HG03571 (cell line): ENCODE measurements at regions not wholly inside any gene's neighbourhood (a gene's known extent, or its start where the extent isn't known, plus 50 kb on each side); places are given as distances from the start of the nearest gene placed in this dataset.
"Not testable (repeated sequence)": the region's sequence is repeated elsewhere in the genome, so short reads cannot be mapped to it uniquely, and the experiment has no call there.

ENCODE experiments used
- ATAC-seq: cut with Tn5 transposase; IDR thresholded peaks from one replicate; pipeline ENCODE4 v1.9.1; 2021; ENCODE audit not compliant: unreplicated experiment

DNA sequence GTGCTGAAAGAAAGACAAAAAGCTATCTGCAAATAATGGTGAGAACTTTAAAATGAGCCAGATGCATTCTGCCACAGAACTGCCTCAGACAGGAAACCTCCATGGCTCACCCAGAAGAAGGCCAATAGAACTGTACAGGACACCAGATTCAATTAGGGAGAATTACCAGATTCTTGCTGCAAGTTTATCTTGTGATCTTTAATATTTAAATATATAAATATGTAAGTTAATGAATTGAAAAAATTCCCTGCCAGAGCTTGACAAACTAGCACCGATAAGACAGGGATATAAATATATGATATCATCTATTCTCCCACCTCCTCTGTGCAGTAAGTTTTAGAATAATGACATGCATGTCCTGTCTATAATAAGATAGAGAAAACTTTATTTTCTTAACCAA is 252.8 kb downstream of the PLK2 start:
- ATAC-seq = no peak

DNA sequence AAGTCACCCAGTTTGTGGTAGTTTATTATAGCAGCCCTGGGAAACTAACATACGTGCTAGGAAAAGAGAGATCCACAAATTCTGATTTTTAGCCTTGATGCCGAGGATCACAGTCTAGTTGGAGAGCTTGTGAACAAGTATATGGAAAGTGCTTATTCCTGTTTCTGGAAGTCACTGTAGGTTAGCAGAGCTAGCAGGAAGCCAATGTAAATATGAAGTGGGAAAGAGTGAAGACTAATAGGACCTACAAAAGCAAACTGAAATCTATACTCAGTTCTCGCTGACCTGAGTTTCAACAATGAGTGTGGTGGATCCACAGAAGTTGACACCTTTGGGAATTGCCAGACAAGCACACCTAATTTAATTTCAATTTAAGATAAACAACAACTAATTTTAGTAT is 254.9 kb downstream of the PLK2 start:
- ATAC-seq = no peak

DNA sequence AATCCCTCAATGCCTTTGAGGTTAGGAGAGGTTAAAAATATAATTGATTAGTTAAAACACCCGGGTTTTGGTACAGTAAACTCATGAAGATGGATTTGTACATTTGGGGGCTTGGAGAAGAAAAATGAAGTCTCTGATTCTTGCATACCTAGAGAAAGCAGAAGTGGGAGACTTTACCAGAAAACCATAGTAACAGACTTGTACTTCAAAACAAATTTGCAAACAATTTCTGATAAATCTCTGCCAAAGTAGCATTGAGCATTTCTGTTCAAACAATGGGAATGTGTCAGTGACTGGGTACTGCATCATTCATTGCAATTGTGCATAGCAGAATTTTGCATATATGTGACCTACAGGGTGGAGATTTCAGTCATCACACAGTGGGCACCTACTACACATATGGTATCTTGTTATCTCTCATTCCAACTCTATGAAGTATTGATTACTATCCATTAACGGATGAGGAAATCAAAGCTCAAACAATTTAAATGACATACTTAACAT is 256.9 kb downstream of the PLK2 start:
- ATAC-seq = no peak

DNA sequence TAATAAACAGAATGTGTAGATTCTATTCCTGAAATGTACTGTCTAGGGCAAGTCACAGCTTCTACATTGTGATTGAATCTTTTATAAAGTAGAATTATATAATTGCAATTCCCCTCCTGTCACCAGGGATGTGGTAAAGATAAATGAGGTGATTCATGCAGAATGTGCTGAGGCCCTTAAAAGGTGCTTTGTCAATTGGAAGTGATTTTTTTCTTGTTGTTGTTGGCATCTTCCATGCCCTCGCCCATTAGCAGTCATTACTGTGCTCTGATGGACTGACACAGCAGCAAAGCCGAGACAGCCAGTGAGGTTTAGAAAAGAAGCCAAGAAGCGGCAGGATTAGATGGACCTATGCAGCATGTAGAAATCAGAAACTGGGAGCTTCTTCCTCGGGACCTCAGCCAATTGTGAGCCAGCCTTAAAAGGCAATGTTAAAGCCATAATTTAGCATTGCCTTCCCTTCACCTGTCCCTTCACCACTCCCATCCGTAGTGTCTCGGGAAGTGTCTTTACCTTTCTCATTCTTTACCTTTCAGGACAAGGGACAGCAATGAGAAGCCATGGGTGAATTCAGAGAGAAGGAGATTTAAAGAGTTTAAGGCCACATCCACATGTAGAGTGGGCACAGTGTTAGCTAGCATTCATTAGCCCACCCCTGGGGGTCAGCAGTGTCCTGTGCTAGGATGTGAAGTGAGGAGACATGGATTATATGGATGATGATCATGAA is 257.8 kb downstream of the PLK2 start:
- no peak for ATAC-seq

DNA sequence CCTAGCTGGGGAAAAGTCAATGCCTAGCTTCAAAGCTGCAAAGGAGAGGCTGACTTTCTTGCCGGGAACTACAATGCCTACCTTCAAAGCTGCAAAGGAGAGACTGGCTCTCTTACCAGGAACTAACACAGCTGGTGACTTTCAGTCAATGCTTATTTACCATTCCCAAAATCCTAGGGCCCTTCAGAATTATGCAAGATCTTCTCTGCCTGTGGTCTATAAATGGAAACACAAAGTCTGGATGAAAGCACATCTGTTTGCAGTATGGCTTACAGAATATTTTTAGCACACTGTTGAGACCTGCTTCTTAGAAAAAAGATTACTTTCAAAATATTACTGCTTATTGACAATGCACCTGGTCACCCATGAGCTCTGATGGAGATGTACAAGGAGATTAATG is 259.4 kb downstream of the PLK2 start:
- no peak for ATAC-seq

DNA sequence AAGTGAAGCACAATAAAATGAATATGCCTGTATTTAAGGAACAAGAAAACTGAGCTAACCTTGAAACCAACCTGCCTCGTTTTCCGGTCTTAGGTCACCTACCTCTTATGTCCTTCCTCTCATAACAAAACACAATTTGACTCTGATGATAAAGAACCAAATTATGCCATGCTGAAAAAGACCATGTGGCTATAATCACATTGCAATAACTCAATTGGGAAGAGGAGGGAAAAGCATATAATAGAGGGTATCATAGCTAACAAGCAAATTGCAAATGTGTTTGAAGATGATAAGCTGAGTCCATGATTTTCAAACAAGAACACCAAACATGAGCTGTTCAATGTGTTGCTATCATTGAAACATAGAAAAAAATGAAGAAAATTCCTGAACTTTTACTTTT is 260.8 kb downstream of the PLK2 start:
- ATAC-seq = no peak

DNA sequence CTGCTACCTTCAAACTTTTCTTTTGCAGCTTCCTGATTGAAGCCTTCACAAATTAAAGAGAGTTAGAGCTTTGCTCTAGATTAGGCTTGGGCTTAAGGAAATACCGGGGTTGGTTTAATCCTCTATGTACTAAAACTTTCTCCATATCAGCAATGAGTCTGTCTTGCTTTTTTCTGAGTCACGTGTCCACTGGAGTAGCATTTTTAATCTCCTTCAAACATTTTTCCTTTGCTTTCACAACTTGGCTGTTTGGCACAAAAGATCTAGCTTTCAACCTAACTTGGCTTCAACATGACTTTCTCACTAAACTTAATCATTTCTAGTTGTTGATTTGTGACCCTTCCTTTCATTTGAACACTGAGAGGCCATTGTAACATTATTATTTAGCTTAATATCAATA is 261.6 kb downstream of the PLK2 start:
- ATAC-seq = no peak

DNA sequence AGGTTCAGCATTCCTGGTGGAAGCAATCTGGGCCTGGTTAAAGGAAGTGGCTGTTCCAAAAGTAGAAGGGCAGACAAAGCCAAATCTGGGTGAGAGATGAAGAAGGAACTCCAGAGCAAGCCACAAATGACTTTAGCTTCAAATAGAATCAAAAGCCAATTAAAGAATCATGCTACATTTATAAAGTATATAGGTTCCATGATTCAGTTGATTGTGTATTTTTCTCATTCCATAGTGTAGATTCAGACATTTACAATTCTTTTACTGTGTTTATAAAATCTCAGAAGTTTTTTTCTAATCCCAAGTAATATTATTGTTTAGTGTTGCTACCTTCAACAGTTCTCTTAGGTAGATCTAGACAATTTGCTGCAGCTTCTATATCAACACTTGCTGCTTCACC is 262.0 kb downstream of the PLK2 start:
- no peak for ATAC-seq

DNA sequence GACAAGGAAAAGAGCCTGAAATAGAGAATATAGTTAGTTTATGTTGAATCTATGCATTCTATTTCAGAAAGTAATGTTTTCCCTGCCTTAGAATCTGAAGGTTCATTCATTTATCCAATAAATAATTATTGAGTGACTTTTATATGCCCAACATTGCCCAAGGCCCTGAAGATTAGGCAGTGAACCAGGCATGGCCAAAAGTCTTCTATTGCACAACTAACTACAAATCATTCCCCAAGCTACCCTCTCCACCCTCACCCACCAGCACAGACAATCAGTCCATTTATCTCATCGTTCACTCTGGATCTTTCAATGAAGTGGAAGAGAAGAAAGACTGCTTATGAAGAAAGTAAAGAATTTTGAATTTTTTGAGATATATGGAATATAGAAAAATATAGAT is 268.4 kb downstream of the PLK2 start:
- ATAC-seq = no peak

DNA sequence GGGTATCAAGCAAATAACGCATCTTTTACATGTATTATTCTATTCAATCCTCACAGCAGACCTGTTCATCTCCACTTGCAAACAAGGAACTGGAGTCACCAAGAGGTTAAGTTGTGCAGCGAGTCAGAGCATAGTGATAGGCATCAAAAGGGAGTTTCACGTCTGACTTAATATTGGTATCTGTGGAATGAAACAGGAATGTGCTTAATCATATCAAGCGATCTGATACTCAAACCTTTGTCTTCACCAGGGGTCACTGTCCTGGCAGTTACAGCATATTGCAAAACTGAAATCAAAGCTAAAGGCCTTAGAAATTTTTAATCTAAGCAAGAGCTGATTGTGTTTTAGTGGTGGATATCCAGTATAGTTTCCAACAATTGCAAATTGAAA is 271.6 kb downstream of the PLK2 start:
- no peak for ATAC-seq

DNA sequence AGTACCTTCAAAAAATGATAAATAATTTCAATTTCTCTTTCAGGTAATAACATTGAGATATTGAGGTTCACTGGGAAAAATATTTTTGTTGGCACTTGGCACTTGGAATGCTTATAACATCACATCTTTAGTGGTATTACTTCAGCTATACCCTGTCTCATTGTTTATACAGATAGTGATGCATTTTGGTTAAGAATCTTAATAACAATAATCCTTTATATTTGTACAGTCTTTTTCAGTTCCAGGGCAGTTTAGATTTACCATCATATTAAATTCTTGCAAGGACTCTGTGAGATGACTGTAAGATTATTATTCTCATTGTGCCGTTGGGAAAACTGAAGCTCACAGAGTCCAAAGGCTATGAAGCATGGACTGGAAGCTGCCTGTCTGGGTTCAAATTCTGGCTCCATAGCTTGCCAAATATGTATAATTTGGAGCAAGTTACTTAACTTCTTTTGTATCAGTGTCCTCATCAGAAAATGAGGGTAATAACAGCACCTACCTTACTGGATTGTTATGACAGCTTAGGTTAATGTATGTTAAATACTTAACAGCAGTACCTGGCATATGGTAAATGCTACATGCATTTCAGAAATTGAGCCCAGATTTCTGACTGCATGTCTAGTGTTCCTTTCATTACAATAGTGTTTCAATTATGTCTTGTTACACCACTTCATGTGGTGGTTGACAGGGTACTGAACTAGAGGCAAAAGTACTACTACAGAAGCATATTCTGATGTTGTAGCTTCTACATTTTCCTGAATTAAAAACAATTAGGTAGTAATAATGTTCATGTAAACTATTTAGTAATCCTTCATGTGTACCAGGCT is 272.2 kb downstream of the PLK2 start:
- no peak for ATAC-seq

DNA sequence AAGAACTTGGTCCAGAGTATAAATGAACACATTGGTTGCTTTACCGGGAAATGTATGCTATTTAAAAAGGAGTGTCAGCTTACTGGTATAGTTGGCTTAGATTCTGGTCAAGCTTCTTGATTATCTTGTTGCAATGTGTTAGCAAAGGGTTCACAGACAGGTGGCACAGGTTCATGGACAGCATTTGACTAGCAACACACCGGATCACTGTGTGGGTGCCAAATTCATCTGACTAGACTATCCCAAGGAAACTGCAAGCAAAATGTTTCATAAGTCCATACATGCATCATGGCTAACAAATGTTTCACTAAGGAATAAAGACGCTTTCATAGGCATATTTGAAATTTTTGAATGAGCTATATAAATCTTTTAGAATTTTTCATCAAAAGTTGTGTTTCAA is 274.1 kb downstream of the PLK2 start:
- no peak for ATAC-seq

DNA sequence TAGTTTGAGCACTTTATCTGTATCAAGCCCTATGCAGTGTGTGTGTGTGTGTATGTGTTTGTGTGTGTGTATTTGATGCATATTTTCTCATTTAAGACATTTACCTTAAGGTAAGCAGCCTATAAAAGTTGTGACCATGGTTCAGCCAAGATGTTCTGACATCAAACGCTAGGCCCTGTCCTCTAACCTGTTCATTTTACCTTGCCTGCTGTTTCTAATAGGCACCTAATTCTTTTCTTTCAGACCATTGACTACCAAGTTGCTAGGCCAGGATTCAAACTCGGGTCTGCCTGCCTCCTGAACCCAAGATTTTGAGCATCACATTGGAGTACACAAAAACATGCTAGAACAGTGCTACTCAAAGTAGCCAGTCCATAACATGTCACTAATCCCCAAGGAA is 274.5 kb downstream of the PLK2 start:
- no peak for ATAC-seq

DNA sequence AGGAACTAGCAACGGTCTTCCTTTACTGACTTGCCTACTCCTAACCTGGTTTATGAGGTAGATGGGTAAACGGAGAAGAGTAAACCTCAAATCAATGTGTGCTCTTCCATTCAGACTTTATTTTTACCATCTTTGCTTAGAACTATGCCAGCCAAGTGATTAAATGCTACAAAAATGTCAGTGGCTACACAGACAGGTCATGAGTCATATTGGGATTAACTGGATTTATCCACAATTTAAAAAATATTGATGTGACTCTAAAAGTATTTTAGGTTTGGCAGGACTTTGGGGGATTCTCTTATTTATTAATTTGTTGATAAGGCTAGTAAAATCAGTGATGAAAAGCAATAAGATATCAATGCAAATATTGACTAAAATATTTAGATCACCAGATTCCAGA is 275.0 kb downstream of the PLK2 start:
- ATAC-seq = no peak

DNA sequence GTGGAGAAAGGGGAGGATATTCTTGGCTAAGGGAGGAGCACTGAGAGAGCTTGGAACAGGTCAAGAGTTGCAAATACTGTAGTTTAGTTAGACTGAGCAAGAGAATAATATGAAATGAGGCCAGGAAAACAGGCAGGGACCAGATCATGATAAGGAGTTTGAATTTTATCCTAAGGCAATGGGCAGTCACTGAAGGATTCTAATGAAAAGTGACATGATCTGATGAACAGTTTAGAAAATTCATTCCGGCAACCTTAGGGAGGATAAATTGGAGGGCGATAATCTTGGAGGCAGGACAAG is 276.1 kb downstream of the PLK2 start:
- no peak for ATAC-seq

DNA sequence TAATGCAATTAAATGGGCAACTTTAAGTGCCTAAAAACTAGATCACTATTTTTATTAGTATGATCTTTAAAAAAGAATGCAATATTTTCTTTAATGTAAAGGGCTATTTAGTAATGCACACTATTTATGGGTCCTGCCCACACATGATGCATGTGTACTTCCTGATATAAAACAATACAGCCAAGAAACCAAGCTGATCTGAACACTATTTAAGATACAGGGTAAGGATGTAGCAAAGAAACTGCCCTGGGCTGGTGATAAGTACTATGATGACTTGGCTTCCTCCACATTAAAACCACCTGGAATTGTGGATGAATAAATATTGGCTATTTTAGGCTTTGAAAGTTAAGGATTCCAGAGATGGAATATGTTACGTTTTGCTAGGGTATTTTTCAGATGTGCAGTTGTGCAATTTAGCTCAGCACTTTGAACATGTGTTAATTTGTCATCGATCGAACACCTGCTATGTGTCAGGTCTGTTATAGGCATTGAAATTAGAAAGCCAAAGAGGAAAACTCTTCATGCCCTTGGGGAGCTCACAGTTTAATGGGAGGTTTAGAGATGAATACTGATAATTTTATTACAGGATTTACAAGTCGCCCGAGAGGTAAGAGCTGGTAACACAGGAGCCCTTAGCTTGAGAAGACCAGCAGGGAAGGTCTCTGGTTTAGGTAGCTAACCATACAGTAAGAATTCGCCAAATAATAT is 276.7 kb downstream of the PLK2 start:
- ATAC-seq = no peak

DNA sequence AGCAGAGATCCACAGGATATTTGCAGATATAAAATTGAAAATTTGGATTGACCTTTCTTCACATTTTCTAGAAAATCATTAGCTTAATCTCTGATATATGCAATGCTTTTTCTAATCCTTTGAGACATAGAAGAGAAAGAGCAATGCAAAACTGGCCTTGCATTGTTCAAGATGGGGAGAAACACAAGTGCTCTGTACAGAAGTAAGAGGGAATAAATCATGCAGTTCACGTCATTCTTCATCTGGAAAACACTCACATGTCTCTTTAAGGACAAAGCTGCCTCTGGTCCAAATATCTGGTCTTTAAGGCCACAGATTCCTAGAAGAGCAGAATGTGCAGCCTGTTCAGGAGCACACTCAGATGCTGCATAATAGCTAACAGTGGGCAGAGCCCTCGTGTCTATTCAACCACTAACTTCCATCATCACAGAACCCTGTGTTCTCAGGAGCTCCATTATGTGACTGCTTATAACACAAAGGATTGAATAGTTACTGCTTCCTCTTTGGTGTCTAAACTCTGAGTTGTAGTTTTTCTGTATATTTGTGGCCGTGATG is 277.5 kb downstream of the PLK2 start:
- no peak for ATAC-seq

DNA sequence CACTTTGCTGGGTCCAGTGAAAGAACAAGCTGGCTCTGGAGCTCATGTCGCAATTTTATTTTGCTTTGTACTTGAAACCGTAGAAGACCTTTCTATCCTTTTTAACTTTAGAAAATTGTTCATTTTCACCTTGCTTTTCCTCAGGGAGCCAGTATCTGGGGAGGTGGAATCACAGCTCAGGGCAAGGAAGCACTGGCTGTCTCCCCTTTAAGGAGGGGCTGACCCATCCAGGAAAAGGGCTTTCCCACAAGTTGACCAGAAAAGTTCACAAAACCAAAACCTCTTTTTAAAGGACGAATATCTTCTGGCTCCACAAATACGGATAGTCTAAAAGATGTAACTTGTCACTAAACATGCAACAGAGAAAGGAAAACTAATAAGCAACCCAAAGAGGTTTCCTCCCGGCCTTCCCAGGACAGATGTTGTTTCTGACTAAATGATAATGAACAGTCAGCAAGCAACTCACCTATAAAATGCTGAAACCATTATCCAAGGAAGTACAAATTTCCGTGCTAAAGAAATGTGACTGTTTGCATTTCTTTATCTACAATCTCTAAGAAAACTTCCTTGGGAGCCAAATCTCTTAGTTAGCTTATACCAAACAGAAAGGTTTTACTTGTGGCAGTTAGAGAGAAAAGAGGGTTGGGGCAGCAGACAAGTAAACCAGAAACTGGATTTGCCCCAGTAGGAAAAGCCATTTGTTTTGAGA is 278.2 kb downstream of the PLK2 start:
- ATAC-seq = no peak

DNA sequence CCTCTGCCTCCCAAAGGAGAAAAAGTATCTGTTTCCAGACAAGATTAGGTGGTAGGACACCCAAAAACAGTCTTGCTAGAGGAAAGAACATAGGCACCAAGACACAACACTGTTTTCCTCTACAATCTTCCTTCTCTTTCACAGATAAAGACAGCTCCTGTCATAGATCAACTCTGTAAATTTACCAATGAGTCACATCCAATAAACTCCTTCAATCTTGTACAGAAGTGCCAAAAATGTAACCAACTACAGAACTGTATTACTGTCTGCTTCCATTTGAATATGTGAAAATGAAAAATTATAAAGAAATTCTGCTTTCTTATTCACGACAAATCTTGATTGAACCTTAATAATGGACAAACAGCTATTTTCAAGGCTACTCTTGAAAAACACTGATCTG is 286.9 kb downstream of the PLK2 start:
- no peak for ATAC-seq

DNA sequence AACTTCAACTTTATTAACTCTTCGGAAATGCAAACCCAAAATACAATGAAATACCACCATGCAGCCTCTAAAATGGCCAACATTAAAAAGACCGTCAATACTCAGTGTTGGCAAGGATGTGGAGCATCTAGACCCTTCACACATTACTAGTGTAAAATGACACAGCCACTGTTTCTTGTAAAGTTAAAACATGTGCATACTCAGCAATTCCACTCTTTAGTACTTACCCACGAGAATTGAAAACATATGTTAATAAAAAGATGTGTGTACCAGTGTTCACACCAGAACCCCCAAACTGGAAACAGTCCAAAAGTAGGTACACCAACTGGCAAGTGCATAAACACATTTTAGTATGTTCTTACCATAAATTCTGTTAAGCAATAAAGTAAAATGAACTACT is 294.7 kb downstream of the PLK2 start:
- ATAC-seq = no peak

DNA sequence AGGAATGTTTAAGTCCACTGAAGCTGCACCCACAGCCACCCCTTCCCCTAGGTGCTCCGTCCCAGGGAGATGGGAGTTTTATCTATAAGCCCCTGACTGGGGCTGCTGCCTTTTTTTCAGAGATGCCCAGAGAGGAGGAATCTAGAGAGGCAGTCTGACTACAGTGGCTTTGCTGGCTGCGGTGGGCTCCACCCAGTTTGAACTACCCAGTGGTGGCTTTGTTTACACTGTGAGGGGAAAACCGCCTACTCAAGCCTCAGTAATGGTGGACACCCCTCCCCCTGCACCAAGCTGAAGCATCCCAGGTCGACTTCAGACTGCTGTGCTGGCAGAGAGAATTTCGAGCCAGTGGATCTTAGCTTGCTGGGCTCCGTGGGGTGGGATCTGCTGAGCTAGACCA is 298.0 kb downstream of the PLK2 start:
- ATAC-seq = not testable (repeated sequence)
